NB4 (cell line): ENCODE measurements at regions not wholly inside any gene's neighbourhood (a gene's known extent, or its start where the extent isn't known, plus 50 kb on each side); places are given as distances from the start of the nearest gene placed in this dataset.

ENCODE experiments used
- CTCF ChIP-seq: IDR thresholded peaks from one replicate; pipeline ENCODE4 v1.5.1; 2012; ENCODE audit warnings: low read depth, low read length
- MAX ChIP-seq: IDR thresholded peaks from 2 replicates; pipeline ENCODE4 v1.6.1; 2011; ENCODE audit warnings: low read depth, low read length
- MYC ChIP-seq: IDR thresholded peaks from 2 replicates; pipeline ENCODE4 v1.6.1; 2011; ENCODE audit warnings: low read depth, low read length
- POLR2A ChIP-seq: IDR thresholded peaks from 2 replicates; pipeline ENCODE4 v1.6.1; 2011; ENCODE audit warnings: mild to moderate bottlenecking; ENCODE audit not compliant: insufficient read length; ENCODE audit errors: extremely low read depth

- TF ChIP-seq CTCF, result no peak
- TF ChIP-seq POLR2A, result no peak
- no peak for TF ChIP-seq MAX
- TF ChIP-seq MYC, result no peak
Observed at GRCh38 chr10:14382531-14382930, 51.8 kb upstream of the FRMD4A start.
